Loucy (cell line): ENCODE measurements at regions not wholly inside any gene's neighbourhood (a gene's known extent, or its start where the extent isn't known, plus 50 kb on each side); places are given as distances from the start of the nearest gene placed in this dataset.

ENCODE experiments used
- EZH2phosphoT487 ChIP-seq: fragments of 200-600 bp; IDR thresholded peaks from 2 replicates; pipeline ENCODE4 v1.6.1; 2018; ENCODE audit warnings: antibody characterized with exemption, mild to moderate bottlenecking, moderate library complexity, borderline replicate concordance
- TF ChIP-seq, protein P1 (sequence below): fragments of 200-600 bp; sonication (generic); conservative IDR thresholded peaks from 2 replicates; pipeline ENCODE4 v1.5.1; 2014; ENCODE audit warnings: mild to moderate bottlenecking, antibody characterized with exemption, low read length

DNA sequence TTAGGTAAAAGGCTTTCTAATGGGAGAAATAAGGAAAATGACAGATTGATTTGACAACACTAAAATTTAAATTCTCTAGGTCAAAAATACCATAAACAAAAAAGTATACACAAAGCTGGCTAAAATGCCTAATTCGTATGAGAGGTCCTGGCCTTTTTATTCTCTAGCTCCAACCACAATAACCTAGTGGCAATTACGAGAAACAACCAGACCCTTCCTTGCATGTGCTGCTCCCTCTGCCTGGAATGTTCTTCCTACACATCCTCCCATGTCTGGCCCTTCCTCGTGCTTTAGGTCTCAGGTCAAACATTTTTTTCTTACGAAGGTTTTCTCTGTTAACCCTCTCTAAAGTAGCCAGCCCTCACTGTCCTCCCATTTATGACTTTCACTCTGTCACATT lies 176.4 kb upstream of the PLPPR1 start:
- TF ChIP-seq, protein P1, sequence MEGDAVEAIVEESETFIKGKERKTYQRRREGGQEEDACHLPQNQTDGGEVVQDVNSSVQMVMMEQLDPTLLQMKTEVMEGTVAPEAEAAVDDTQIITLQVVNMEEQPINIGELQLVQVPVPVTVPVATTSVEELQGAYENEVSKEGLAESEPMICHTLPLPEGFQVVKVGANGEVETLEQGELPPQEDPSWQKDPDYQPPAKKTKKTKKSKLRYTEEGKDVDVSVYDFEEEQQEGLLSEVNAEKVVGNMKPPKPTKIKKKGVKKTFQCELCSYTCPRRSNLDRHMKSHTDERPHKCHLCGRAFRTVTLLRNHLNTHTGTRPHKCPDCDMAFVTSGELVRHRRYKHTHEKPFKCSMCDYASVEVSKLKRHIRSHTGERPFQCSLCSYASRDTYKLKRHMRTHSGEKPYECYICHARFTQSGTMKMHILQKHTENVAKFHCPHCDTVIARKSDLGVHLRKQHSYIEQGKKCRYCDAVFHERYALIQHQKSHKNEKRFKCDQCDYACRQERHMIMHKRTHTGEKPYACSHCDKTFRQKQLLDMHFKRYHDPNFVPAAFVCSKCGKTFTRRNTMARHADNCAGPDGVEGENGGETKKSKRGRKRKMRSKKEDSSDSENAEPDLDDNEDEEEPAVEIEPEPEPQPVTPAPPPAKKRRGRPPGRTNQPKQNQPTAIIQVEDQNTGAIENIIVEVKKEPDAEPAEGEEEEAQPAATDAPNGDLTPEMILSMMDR = no peak
- TF ChIP-seq EZH2phosphoT487 = no peak
